NCI-H82 treated with DMSO at 0.1 percent for 48 hours (cell line): ENCODE measurements at regions not wholly inside any gene's neighbourhood (a gene's known extent, or its start where the extent isn't known, plus 50 kb on each side); places are given as distances from the start of the nearest gene placed in this dataset.

Experiments used
- DNase-seq: peaks from one replicate; lab custom pipeline; 2025; ENCODE audit not compliant: unreplicated experiment; lab: John Stamatoyannopoulos, UW

- no peak for DNase-seq
These were observed 148.1 kb upstream of the MAF start for GRCh38 chr16:79748629-79749028.

- no peak for DNase-seq
These were observed 147.2 kb upstream of the MAF start for GRCh38 chr16:79747688-79748087.

- no peak for DNase-seq
These were observed 139.7 kb upstream of the MAF start for GRCh38 chr16:79740252-79740651.

GRCh38 chr16:79735271-79735670, 134.7 kb upstream of the MAF start:
- DNase-seq: no peak

GRCh38 chr16:79734721-79735120, 134.2 kb upstream of the MAF start:
- no peak for DNase-seq

- no peak for DNase-seq
These were observed 128.3 kb upstream of the MAF start for GRCh38 chr16:79728923-79729240.

- DNase-seq: no peak
These were observed 127.7 kb upstream of the MAF start for GRCh38 chr16:79728048-79728922.

- no peak for DNase-seq
These were observed 126.4 kb upstream of the MAF start for GRCh38 chr16:79726902-79727301.

GRCh38 chr16:79725051-79725450, 124.5 kb upstream of the MAF start:
- no peak for DNase-seq

GRCh38 chr16:79723583-79724168, 123.1 kb upstream of the MAF start:
- DNase-seq: no peak

- no peak for DNase-seq
These were observed 120.7 kb upstream of the MAF start for GRCh38 chr16:79721270-79721669.

GRCh38 chr16:79717333-79718137, 117.0 kb upstream of the MAF start:
- DNase-seq: no peak

GRCh38 chr16:79716645-79717332, 116.3 kb upstream of the MAF start:
- no peak for DNase-seq

- DNase-seq: no peak
These were observed 114.5 kb upstream of the MAF start for GRCh38 chr16:79715061-79715460.

GRCh38 chr16:79714440-79714839, 113.9 kb upstream of the MAF start:
- no peak for DNase-seq

- no peak for DNase-seq
These were observed 113.2 kb upstream of the MAF start for GRCh38 chr16:79713609-79714309.

- no peak for DNase-seq
These were observed 111.7 kb upstream of the MAF start for GRCh38 chr16:79712276-79712675.

GRCh38 chr16:79707876-79708275, 107.3 kb upstream of the MAF start:
- no peak for DNase-seq

- no peak for DNase-seq
These were observed 102.5 kb upstream of the MAF start for GRCh38 chr16:79703066-79703465.

- no peak for DNase-seq
These were observed 97.8 kb upstream of the MAF start for GRCh38 chr16:79698341-79698753.
